Ascending aorta (tissue), 2 donors: ENCODE measurements at regions not wholly inside any gene's neighbourhood (a gene's known extent, or its start where the extent isn't known, plus 50 kb on each side); places are given as distances from the start of the nearest gene placed in this dataset.
A peak's percentile ranks its signal among the peaks of the same experiment; 100 is the strongest.

Experiments used
- DNase-seq, 2 donors: peaks; one replicate each; pipeline ENCODE4 v3.0.0-alpha.2; 2019; ENCODE audit warnings: low spot score in 2 of 2
- H3K27ac ChIP-seq, 2 donors: fragments of 200-600 bp; sonication (generic); one replicate each; pipeline ENCODE4 v1.5.1; 2016 to 2017; ENCODE audit warnings: mild to moderate bottlenecking in 1 of 2
- H3K27me3 ChIP-seq: fragments of 200-600 bp; sonication (generic); one replicate; pipeline ENCODE4 v1.5.1; 2017
- H3K36me3 ChIP-seq, 2 donors: fragments of 200-600 bp; sonication (generic); one replicate each; pipeline ENCODE4 v1.5.1; 2016
- H3K4me1 ChIP-seq, 2 donors: fragments of 200-600 bp; sonication (generic); one replicate each; pipeline ENCODE4 v1.5.1; 2016 to 2017; ENCODE audit warnings: mild to moderate bottlenecking in 1 of 2
- H3K4me3 ChIP-seq, 2 donors: fragments of 200-600 bp; sonication (generic); one replicate each; pipeline ENCODE4 v1.5.1; 2016 to 2017; ENCODE audit warnings: mild to moderate bottlenecking in 1 of 2
- H3K9me3 ChIP-seq, 2 donors: fragments of 200-600 bp; sonication (generic); one replicate each; pipeline ENCODE4 v1.5.1; 2016
- CTCF ChIP-seq, 3 experiments: fragments of 200-600 bp in 2 of 3; fragments of 450-650 bp in 1 of 3; sonication (generic) in 2 of 3; IDR thresholded peaks; one replicate each; pipeline ENCODE4 v1.5.1; 2016 to 2019; ENCODE audit warnings: antibody characterized with exemption in 3 of 3, mild to moderate bottlenecking in 1 of 3, moderate library complexity in 1 of 3
- intact Hi-C: fragments of 100-400 bp; cut with DNase I; formaldehyde crosslinking; loops from one replicate; pipeline ENCODE4 v1.15.1; 2023

GRCh38 chr14:34088914-34089313 lies 138.0 kb upstream of the EGLN3 start:
- intact Hi-C loops: no loop called here
- Histone ChIP-seq H3K4me1 (no peaks in the 10 kb centered on the region), H3K27ac (no peak overlapping the region), H3K9me3 (no peaks in the 10 kb centered on the region), H3K36me3 (no peaks in the 10 kb centered on the region), H3K4me3 (no peak overlapping the region), H3K27me3 (no peaks in the 10 kb centered on the region)
- TF ChIP-seq CTCF (IDR thresholded peaks at IDR 0.05): no peak
- no peak for DNase-seq

GRCh38 chr14:34087571-34087970 lies 136.7 kb upstream of the EGLN3 start:
- no peak overlapping the region for H3K4me3 ChIP-seq
- H3K27me3 ChIP-seq: no peaks in the 10 kb centered on the region
- no peak for DNase-seq
- TF ChIP-seq CTCF (IDR thresholded peaks at IDR 0.05): no peak
- H3K27ac ChIP-seq: no peak overlapping the region
- H3K36me3 ChIP-seq: no peaks in the 10 kb centered on the region
- intact Hi-C loops: no loop called here
- no peaks in the 10 kb centered on the region for H3K4me1 ChIP-seq
- H3K9me3 ChIP-seq: no peaks in the 10 kb centered on the region

DNA sequence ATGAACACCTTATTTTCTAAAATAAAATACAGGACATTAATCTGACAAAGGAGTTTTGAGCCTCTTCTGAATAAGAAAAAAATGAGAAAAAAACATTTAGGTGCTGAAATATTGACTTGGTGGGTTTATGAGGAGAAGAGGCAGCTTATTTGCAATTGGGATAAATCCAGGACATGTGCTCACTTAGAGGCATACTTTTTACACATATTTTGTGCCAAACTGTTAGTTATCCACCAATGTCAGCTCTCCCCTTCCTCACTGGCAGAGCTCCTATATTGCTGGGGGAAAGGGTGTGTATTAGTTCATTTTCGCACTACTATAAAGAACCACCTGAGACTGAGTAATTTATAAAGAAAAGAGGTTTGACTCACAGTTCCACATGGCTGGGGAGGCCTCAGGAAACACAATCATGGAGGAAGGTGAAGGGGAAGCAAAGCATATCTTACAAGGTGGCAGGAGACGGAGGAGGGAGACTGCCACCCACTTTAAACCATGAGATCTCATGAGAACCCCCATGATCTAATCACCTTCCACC lies 135.4 kb upstream of the EGLN3 start:
- intact Hi-C loops: no loop called here
- TF ChIP-seq CTCF (IDR thresholded peaks at IDR 0.05): no peak
- DNase-seq: no peak
- Histone ChIP-seq H3K27me3 (no peaks in the 10 kb centered on the region), H3K9me3 (no peaks in the 10 kb centered on the region), H3K27ac (no peak overlapping the region), H3K4me3 (no peak overlapping the region), H3K4me1 (peaks cover 0 to 8% of the 10 kb centered on the region in 2 donors), H3K36me3 (no peaks in the 10 kb centered on the region)

- intact Hi-C loops: no loop called here
- Histone ChIP-seq H3K9me3 (no peaks in the 10 kb centered on the region), H3K36me3 (no peaks in the 10 kb centered on the region), H3K4me3 (no peak overlapping the region), H3K4me1 (peaks cover 0 to 12% of the 10 kb centered on the region in 2 donors), H3K27me3 (no peaks in the 10 kb centered on the region), H3K27ac (no peak overlapping the region)
- no peak for DNase-seq
- TF ChIP-seq CTCF (IDR thresholded peaks at IDR 0.05): no peak
Measured at GRCh38 chr14:34085695-34086094, 134.8 kb upstream of the EGLN3 start.

- Histone ChIP-seq H3K4me1 (peaks cover 0 to 12% of the 10 kb centered on the region in 2 donors), H3K9me3 (no peaks in the 10 kb centered on the region), H3K36me3 (no peaks in the 10 kb centered on the region), H3K4me3 (no peak overlapping the region), H3K27me3 (no peaks in the 10 kb centered on the region), H3K27ac (peak overlapping the region in 1 of 2 donors; percentile 31)
- no peak for DNase-seq
- no peak for TF ChIP-seq CTCF (IDR thresholded peaks at IDR 0.05)
- intact Hi-C loops: no loop called here
Measured at GRCh38 chr14:34081576-34082136, 130.8 kb upstream of the EGLN3 start.
